Caco-2 (cell line): ENCODE measurements at regions not wholly inside any gene's neighbourhood (a gene's known extent, or its start where the extent isn't known, plus 50 kb on each side); places are given as distances from the start of the nearest gene placed in this dataset.

Experiments used
- BruUV-seq: library from RNA; stranded (reverse); fragments of 400-500 nt; replicated peaks from 2 replicates; lab custom pipeline; 2021; lab: Mats Ljungman, UMichigan
- CTCF ChIA-PET: fragments of 300-600 bp; sonication (Branson Sonifier 250); formaldehyde crosslinking; loops from one replicate; lab custom pipeline; 2022; ENCODE audit warnings: antibody characterized with exemption; lab: Charles Lee
- POLR2A ChIA-PET: fragments of 300-600 bp; sonication (Branson Sonifier 250); formaldehyde crosslinking; loops from one replicate; lab custom pipeline; 2022; ENCODE audit warnings: antibody characterized with exemption; lab: Charles Lee
- DNase-seq, 2 experiments: peaks; one replicate each; pipeline versions ENCODE4 v3.0.0 to v3.0.0-alpha.2; 2020 to 2022
- H3K27me3 ChIP-seq: replicated peaks from 2 replicates; pipeline ENCODE4 v1.6.0; 2011; ENCODE audit warnings: low read length; ENCODE audit not compliant: control insufficient read depth, insufficient read depth
- H3K36me3 ChIP-seq: 2 replicates; pipeline ENCODE4 v1.5.1; 2011; ENCODE audit warnings: low read length; ENCODE audit not compliant: control insufficient read depth, insufficient read depth
- H3K4me1 ChIP-seq: fragments of 250-450 bp; sonication (Bioruptor Pico); 2 replicates; pipeline ENCODE4 v1.5.1; 2020; ENCODE audit warnings: mild to moderate bottlenecking
- H3K4me3 ChIP-seq: 2 replicates; pipeline ENCODE4 v1.5.1; 2011; ENCODE audit warnings: low read depth, mild to moderate bottlenecking, control low read depth, low read length
- H3K9me3 ChIP-seq: fragments of 250-450 bp; sonication (Bioruptor Pico); 2 replicates; pipeline ENCODE4 v1.5.1; 2020; ENCODE audit warnings: mild to moderate bottlenecking, moderate library complexity
- H3K27ac Mint-ChIP-seq: one replicate; pipeline ENCODE4 v1.8.0; 2022; ENCODE audit warnings: mixed read lengths; ENCODE audit not compliant: unreplicated experiment
- H3K27me3 Mint-ChIP-seq: one replicate; pipeline ENCODE4 v1.8.0; 2022; ENCODE audit warnings: mixed read lengths; ENCODE audit not compliant: insufficient read depth, unreplicated experiment
- H3K36me3 Mint-ChIP-seq: one replicate; pipeline ENCODE4 v1.8.0; 2022; ENCODE audit warnings: mild to moderate bottlenecking, mixed read lengths; ENCODE audit not compliant: insufficient read depth, unreplicated experiment
- H3K4me1 Mint-ChIP-seq: one replicate; pipeline ENCODE4 v1.8.0; 2022; ENCODE audit warnings: low read depth, mixed read lengths; ENCODE audit not compliant: unreplicated experiment
- H3K4me3 Mint-ChIP-seq: one replicate; pipeline ENCODE4 v1.8.0; 2022; ENCODE audit warnings: mild to moderate bottlenecking, moderate library complexity, mixed read lengths; ENCODE audit not compliant: unreplicated experiment
- H3K9me3 Mint-ChIP-seq: one replicate; pipeline ENCODE4 v1.8.0; 2022; ENCODE audit warnings: mixed read lengths; ENCODE audit not compliant: unreplicated experiment
- intact Hi-C: fragments of 100-400 bp; cut with micrococcal nuclease; formaldehyde crosslinking; loops from one replicate; pipeline ENCODE4 v1.10.0; 2022; ENCODE audit not compliant: unreplicated experiment
- TF ChIP-seq, protein P1 (sequence below), 2 experiments: fragments of 200-600 bp in 1 of 2; IDR thresholded peaks; 1 replicate in 1 of 2; 2 replicates in 1 of 2; pipeline versions ENCODE4 v1.5.1 to v1.8.0; 2011 to 2022; ENCODE audit warnings: antibody characterized with exemption in 1 of 2, control low read depth in 1 of 2, inconsistent platforms in 1 of 2, low read depth in 1 of 2, low read length in 1 of 2, mild to moderate bottlenecking in 1 of 2, moderate library complexity in 1 of 2; ENCODE audit not compliant: insufficient read depth in 1 of 2, severe bottlenecking in 1 of 2, unreplicated experiment in 1 of 2

- Histone ChIP-seq H3K4me3 (no peak overlapping the region), H3K9me3 (no peaks in the 10 kb centered on the region), H3K4me1 (no peaks in the 10 kb centered on the region), H3K36me3 (no peaks in the 10 kb centered on the region), H3K27me3 (no peaks in the 10 kb centered on the region)
- Mint-ChIP-seq H3K36me3 (no peaks in the 10 kb centered on the region), H3K4me3 (no peak overlapping the region), H3K27me3 (peaks cover 8% of the 10 kb centered on the region), H3K27ac (no peak overlapping the region), H3K4me1 (no peaks in the 10 kb centered on the region), H3K9me3 (peaks cover 5% of the 10 kb centered on the region)
- CTCF ChIA-PET = no interaction called here
- BruUV-seq = no TSS peak
- TF ChIP-seq, protein P1, sequence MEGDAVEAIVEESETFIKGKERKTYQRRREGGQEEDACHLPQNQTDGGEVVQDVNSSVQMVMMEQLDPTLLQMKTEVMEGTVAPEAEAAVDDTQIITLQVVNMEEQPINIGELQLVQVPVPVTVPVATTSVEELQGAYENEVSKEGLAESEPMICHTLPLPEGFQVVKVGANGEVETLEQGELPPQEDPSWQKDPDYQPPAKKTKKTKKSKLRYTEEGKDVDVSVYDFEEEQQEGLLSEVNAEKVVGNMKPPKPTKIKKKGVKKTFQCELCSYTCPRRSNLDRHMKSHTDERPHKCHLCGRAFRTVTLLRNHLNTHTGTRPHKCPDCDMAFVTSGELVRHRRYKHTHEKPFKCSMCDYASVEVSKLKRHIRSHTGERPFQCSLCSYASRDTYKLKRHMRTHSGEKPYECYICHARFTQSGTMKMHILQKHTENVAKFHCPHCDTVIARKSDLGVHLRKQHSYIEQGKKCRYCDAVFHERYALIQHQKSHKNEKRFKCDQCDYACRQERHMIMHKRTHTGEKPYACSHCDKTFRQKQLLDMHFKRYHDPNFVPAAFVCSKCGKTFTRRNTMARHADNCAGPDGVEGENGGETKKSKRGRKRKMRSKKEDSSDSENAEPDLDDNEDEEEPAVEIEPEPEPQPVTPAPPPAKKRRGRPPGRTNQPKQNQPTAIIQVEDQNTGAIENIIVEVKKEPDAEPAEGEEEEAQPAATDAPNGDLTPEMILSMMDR (IDR thresholded peaks at IDR 0.05; ENCODE audit: insufficient read depth in 1 of 2, low read depth in 1 of 2, low read length in 1 of 2, severe bottlenecking in 1 of 2, unreplicated experiment in 1 of 2) = no peak
- POLR2A ChIA-PET = no interaction called here
- intact Hi-C loops = no loop called here
- no peak for DNase-seq
Measured at GRCh38 chr14:71863766-71864165, 68.5 kb upstream of the RGS6 start.
